IPS-NIHi7 (cell line): ENCODE measurements at regions not wholly inside any gene's neighbourhood (a gene's known extent, or its start where the extent isn't known, plus 50 kb on each side); places are given as distances from the start of the nearest gene placed in this dataset.

Source experiments
- DNase-seq: peaks from one replicate; pipeline ENCODE4 v3.0.0; 2012; ENCODE audit warnings: mixed read lengths; ENCODE audit errors: extremely low spot score

DNA sequence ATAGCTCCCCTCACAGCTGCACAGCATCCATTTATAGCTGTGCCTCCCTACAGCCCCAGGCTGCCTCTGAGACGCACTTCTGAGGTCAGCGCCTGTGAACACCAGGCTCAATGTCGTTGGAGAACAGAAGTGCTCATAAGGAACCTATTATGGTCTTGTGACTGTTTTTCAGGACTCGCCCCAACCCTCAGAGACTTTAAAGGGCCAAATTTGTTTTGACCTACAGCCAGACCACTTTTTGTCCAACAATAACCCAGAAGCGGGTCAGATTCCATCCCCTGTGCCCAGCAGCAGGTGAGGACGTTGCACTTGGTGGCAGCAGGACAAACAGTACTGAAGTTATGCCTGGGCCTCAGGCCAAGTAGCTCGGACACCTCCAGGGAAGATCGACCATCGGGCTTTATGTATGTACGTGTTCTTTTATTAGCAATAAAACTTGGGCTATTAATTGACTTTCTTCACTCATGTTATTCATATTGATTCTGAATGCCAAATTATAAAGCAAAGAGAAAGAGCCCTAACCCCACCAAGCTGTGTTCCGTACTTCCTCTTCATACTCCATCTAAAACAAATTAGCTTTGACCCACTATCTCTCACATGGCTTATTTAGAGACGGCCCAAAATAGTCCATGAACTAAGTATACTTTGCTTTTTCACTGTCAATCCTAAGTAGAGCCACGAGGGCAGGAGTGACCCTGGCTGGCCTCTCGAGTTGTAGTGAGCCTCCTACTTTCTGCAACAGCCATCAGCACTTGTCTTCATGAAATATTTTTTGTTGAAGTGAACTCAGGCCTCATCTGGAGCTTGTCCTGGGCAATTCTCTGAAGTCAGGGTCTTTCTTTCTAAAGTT lies 92.3 kb upstream of the PAX6 start:
- DNase-seq: no peak

DNA sequence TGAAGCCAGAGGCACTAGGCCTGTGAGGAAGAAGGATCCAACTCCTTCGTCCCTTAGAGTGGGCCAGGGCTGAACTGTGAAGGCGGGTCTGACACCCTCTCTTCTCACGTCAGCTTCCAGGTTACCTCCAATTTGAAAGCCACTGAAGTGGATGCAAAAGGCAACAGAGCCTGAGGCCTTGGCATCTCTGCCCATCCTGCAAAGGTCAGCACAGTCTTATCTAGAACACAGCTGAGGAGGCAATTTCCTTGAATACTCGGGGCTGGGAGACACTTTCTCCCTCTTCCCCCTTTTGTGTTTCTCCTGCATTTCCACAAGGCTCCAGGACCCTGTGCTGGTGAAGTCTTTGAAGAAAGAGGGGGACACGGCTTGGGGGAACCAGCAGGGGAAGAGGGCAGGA lies 91.6 kb upstream of the PAX6 start:
- no peak for DNase-seq

DNA sequence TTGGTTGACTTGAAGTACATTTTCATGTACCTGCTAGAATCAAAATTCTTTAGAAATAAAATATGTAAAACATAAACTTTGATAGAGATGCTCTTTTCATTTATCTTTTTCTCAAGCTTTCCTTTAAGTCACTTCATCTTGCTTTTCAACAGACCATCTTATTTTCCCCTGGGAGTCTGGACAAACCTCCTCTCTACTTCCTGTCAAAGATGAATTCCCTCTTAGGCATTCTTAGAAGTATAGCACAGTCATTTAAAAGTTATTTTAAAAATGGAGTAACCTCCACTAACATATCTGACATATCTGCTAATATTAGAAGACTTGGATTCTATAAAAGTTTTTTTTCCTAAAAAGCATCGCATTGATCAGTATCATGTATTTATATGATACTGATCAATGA lies 84.8 kb upstream of the PAX6 start:
- DNase-seq: no peak

DNA sequence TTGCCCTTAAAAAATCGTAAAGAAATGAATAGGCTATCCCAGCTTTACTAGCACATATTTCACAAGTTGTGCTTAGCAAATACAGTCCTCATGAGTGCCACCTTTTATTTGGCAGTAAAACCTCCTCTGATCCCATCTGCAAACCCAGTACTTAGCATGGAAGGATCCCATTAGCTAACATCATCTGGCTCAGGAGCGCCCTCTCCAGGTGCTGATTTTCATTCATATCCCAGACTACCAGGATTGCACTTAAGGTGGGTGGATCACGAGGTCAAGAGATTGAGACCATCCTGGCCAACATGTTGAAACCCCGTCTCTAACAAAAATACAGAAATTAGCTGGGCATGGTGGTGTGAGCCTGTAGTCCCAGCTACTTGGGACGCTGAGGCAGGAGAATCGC lies 76.1 kb upstream of the PAX6 start:
- peak; percentile 75 for DNase-seq

DNA sequence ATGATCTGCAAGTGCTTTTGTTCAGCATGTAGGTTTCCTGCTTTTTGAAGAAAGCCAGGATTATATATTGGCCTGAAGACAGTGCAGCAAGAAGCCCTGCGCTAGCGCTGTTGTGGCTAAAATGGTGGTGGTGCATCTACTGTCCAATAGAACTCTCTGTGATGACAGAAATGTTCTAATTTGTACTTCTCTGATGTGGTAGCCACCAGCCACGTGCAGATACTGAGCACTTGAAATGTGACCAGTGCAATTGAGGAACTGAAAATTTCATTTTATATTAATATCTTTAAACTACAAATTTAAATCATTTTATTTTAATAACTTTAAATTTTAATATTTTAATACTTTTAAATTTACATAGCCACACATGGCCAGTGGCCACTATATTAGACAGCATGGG lies 73.0 kb upstream of the PAX6 start:
- DNase-seq: no peak

DNA sequence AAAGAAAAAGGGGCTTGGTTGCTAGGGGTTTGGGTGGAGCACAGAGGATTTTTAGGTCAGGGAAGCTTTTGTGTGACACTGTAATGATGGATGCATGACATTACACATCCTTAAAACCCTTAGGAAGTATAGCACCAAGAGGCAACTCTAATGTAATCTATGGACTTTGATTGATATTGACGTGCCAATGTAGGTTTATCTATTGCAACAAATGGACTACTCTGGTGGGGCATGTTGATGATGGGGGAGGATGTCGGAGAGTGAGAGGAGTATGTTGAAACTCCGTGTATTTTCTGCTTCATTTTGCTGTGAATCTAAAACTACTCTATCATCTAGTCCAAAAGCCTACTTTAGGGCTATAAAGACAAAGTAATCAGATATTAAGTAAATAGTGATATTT lies 72.3 kb upstream of the PAX6 start:
- DNase-seq: no peak

DNA sequence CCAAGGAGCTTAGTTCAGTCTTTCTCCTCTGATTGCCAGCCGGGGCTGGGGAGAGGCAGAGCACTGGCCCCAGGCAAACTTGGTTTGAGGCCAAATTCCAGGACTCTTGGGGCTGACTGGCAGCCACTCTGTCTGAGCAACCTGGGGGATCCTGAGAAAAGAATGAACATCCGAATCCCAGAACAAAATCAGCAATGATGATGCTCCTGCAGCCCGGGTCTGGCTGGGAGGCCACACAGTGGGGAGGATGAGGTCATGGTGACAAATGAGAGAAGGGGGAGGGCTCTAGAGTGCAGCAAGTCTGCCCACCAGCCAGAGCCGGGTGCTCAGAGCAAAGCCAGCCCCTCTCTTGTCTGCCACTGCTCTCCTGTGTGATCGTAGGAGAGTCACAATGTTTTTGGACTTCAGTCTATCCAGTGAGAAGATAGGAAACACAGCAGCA lies 71.8 kb upstream of the PAX6 start:
- peak; percentile 69 for DNase-seq

DNA sequence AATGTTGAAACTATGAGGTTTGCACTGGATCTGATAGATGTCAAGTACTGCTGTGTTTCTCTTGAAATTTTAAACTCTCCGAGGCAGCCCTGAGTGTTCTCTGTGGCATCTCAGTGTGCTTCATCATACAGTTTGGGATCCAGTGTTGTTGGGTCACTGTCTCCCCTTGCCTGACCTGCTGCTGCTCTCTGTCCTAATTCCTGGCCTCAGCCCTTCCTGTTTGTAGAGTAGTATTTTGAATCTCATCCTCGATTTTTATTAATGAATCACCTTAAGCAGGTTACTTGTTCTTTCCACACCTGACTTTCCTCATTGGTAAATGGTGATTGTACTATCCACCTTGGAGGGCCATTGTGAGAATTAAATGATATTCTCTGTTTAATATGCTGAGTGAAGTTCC lies 70.7 kb upstream of the PAX6 start:
- DNase-seq: no peak

DNA sequence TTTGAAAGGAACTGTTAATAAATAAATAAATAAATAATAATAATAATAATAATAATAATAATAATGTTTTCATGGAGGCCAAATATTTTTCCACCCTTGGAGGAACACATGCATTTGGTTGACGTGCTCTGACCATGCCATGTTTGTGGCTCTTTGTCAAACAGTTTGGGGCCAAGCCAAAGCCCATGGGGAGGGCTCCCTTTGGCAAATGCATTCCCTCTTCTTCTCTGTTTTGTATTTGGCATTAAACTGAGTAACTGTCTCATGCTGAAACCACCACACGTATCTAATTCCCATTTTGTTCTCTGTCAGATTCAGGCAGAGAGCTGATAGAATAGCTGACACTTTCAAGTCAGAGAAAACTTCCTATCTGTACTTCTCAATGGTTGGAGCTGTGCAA lies 68.6 kb upstream of the PAX6 start:
- DNase-seq: no peak

DNA sequence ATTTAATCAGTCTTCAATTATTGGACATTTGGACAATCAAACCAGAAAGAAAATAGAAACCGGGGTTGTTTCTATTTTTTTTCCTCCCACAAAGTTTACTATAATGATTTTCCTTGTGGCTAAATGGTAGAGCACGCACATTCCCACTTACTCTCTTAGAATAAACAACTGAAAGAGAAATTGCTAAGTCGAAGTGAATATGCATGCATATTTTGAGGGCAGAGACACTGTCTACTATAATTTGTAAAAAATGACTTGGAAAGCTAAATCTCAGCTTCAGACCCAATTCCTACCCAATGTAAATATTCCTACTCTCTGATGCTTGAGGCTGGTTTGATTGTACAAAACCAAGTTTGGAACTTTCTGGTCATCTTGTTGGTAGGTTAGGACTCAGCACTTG lies 66.7 kb upstream of the PAX6 start:
- no peak for DNase-seq

DNA sequence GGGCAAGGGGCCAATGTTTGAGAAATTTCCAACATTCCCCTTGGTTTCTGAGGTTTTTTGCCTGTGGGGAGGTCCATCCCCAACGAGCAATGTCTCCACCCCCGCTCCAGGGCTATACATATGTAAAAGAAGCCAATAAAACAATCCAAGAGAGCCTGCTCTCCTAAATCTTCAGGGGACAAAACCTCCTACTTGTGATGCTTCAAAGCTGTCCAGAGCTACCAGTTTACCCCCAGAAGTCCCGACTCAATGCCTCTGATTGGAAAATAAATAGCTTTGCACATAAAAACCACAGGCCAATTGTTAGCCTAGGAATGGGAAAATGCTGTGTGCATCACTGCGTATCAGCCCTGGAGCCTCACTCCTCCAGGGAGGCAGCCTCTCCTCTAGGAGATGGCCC lies 66.0 kb upstream of the PAX6 start:
- no peak for DNase-seq

DNA sequence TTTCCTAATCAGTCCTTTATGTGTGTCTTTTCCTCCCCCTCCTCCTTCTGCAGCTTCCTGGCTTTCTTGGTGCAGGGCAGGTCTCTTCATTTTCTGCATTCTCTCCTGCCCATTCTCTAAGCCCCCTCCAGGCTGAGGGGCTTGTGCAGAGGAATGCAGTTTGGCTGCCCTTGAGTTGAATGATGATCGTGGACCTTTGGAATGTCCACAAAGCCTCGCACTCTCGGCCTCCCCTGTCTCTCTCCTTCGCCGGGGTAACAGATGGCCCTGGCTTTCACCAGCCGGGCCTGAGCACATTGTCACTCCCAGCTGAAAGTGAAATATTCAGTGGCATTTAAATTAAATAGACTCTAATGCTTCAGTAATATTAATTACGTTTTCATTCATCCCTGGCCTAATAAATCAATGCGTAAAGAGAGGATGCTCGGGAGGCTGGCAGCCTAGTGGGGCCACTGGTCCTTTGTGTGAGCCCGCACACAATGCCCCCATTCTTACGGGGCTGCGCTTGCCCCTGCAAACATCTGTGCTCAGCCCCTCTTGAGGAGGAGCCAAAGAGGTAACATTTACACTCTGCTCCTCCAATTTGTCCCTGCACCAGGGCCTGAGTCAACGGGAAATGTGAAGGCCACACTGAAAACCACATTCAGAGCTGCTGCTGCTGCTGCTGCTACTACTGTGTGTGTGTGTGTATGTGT lies 64.9 kb upstream of the PAX6 start:
- DNase-seq: peak; percentile 49

DNA sequence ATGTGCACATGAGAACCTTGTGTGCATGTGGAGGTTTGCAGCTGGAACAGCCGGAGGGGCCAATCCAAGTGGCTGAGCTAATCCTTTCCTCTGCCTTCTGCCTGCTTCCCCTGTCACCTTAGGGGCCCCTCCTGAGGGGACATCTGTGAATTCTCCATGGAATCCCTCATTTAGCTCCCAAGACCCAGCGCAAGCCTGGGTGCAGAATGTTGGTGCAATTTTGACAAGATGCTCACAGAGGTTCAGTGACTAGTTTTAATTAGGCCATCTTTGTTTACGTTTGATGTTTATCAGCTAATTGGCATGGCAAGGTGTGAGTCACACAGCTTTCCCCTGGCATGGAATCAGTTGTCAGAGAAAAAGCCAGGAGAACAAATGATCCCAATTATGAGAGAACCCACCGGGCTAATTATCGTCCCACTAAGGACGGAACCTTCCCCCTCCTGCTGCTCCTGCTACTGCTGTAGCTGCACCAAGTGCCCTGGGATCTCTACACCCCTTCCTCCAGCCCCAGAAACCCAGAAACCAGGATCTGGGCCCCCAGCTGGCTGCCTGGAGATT lies 63.6 kb upstream of the PAX6 start:
- DNase-seq: no peak

DNA sequence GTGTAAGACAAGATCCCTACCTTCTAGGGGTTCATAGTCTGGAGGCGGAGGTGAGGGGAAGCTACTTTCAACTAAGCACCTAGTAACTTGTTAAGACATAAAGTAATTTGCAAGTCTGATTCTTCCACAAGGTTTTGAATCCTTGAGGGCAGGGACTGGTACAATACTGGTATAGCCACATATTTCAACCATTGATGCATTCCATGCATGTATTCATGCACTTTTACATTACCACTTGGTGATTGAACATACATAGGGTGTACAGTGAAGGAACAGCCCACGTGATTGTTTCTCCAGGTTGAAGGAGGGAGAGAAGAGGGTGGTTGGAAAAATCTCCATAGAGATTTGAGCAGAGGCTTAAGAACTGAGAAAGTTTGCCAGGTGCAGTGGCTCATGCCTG lies 62.0 kb upstream of the PAX6 start:
- no peak for DNase-seq

DNA sequence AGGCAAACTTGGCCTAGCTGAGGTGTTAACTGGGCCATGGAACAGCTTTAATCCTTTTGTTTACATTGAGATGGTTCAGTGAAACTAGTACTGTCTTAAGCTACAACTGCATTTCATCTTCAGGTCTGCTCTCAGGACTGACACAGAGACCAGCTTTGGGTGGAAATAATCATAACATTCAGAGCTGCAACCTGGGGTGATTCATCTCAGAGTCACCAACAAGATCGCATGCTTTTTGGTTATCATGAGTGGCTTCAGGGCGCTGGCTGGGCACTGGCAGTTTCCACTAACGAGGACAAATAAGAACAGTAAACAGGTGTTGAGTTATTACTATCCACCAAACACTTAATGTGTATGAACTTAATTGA lies 60.9 kb upstream of the PAX6 start:
- DNase-seq: no peak

DNA sequence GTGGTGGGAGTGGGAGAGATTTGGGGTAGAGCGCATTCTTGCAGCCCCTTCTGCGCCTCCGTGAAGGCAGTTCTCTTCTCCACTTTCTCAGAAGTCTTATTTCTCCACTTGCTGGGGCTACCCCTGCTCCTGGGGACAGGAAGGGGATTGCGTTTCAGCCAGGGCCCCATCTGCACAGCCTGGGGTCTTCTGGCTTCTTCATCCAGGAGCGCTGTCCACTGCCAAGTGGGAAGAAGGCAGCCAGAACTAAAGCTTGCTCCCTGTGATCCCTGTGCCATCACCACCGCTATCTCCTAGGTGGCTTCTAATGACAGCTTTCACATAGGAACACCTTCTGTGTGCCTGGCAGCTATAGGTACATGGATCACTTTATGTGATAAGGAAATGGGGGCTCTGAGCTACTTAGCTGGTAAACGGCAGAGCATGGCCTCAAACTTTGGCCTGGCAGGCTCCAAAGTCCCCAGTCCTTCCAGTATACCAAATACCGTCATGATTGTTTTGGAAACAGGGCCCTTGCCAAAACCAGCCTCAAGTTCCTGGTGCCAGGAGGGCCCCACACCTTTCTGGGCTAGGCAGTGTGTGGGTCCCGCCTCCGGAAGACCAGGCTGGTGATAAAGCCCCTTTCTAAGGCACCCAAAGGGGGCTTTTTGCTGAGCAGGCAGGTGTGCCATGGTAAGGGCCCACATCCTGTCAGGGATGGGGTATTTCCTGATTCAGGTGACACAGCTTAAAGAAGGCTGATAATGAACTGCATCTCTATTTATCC lies 60.4 kb upstream of the PAX6 start:
- no peak for DNase-seq

DNA sequence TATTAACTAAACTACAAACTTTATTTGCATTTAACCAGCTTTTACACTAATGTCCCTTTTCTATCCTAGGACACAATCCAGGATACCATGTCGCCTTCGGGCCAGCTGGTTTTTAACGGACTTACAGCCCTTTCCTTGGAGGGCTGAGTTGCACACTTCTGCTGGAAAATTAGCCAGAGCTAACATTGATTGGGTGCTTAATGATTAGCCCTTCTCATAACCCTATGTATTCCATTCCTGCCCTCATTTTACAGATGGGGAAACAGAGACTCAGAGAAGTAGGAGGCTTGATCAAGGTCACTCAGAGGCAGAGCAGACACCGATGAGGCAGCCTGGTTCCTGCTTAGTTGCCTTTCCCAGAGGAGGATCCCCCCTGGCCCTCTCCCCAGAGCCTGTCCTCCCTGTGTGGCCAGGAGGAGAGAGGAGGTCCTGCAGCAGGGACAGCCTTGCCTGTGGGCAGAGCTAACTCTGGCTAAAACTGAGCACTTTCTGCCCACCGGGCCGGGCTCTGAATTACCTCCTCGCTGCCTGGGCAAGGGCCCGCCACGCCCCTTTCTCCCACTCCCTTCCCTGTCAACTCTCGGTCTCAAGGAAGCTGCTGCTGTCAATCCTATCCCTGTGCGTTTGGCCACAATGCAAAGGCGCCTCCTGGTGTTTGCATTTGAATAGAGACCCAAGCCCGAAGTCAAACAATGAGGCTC lies 59.6 kb upstream of the PAX6 start:
- DNase-seq: peak; percentile 89

DNA sequence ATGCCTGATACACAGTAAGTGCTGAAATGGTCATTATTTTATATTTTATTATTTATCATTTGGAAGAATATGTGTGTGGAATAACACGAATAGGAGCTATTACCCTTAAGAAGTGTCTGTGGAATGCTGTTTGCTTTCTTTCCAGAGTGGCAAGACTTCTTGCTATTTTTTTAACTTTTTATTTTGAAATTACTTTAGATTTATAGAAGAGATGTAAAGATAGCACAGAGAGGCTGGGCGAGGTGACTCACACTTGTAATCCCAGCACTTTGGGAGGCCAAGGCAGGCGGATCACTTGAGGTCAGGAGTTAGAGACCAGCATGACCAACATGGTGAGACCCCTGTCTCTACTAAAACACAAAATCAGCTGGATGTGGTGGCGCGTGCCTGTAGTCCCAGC lies 58.9 kb upstream of the PAX6 start:
- DNase-seq: no peak

DNA sequence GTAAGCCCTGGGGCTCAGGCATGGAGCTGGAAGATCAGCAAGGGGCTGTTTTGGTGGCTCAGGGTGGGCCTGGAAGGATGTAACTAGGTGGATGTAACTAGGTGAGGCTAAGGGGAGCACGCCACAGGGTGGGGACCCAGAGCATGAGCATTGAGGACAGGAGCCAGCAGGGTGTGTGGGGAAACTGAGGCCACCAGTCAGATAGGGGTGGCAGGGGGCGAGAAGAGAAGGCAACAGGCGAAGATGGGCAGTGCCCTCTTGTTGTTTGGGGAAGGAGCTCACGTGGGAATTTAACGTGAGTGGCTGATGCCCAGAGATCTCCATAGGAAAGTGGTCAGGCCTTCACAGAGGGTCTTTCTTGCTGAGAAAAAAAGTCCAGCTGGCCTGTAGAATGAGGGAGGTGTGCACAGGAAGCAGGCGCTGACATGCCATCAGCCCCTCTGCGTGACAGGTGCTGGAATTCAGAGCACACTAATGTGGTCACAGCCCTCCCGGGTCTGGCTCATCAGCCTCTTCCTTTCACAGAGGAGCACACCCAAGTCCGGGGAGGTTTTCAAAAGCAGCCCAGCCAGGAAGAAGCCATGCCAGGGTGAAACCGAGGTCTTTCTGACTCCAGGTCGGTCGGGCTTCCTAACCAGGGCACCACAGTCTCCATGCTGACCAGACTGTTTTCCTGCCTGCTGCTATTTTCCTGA lies 54.6 kb upstream of the PAX6 start:
- DNase-seq: no peak

DNA sequence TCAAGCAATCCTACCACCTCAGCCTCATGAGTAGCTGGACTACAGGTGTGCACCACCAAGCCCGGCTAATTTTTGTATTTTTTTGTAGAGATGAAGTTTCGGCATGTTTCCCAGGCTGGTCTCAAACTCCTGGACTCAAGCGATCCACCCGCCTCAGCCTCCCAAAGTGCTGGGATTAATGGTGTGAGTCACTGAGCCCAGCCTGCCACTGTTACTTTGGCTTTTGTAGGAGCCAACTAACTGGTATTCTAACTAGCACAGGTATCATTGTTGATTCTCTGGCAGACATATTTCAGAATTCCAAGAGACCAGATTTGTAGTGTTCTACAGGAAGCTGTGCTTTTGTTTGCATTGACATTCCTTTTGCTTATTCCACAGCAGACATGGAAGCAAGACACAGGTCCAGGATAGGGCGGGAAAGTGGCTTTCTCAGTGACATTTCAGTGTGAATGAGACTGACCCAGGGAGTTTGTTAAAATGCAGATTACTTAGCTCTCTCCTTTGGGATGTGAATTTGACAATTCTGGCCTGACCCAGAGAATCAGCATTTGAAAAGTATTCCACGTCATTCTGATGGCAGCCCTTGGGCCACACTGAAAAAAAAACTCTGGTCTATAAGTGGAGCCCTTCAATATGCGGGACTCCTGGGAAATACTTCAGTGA lies 52.2 kb upstream of the PAX6 start:
- peak; percentile 29 for DNase-seq

DNA sequence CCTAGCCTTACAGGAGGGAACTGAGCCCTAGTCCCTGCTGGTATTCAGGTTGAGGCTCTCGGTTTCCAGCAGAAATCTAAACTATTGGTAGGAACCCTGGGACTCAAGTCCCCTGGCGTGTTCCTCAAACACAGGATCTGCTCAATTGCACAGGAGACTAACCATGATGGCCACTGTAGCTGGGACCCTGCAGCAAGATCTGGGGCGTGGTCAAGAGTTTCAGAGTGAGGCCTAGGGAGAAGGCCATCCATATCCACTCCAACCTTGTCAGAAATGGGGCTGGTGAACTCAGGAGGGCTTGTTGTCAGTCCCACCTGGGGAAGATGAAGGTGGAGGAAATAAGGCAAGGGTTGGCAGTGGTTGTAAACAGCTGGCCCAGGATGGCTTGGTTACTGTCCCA lies 49.9 kb upstream of the PAX6 start:
- DNase-seq: no peak
